HG03342 (cell line): ENCODE measurements at regions not wholly inside any gene's neighbourhood (a gene's known extent, or its start where the extent isn't known, plus 50 kb on each side); places are given as distances from the start of the nearest gene placed in this dataset.
"Not testable (repeated sequence)": the region's sequence is repeated elsewhere in the genome, so short reads cannot be mapped to it uniquely, and the experiment has no call there.

ENCODE experiments used
- ATAC-seq: cut with Tn5 transposase; IDR thresholded peaks from one replicate; pipeline ENCODE4 v1.9.1; 2021; ENCODE audit warnings: mild to moderate bottlenecking, moderate library complexity; ENCODE audit not compliant: unreplicated experiment

DNA sequence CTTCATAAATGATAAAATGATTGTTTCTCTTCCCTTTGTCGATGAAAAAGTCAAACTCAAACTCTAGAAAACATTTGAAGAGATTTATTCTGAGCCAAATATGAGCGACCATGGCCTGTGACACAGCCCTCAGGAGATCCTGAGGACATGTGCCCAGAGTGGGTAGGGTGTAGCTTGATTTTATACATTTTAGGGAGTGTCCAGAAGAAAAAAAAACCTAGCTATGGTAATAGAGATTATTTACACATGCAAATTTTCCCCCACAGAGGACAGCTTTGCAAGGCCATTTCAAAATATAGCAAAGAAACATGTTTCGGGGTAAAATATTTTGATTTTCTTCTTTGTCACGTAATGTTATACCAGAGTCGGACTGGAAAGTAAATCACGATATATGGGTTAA, 92.4 kb upstream of the TRIB2 start:
- no peak for ATAC-seq

DNA sequence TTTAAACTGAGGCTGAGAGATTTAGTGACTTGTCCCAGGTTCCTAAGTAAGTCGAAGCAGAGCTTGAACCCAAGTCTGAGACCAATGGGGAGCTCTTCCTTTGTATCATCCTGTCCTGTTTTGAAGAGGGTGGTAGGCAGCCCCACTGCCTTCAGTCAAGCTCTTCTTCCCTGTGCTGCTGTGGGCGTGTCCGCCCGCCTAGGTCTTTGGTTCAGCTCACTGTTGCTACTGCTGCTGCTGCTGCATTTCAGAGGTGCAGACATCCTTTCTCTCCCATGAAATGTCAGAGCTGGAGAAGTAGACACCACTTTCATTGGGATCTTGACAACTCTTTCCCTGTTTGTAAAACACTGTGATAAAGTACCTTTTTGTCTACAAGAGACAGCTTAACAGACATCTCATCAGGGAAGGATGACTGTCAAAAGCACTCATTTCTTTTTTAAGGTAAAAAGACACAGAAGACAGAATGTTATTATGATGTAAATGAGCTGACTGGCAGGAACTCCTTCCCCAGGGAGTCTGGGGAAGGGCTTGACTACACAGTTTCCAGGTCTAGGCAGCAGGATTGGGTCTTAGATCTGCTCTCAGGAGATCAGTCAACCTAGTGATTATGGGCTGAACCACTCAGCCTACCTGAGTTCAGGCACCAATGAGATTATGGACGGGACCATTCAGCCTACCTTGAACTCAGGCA, 91.7 kb upstream of the TRIB2 start:
- ATAC-seq = no peak

DNA sequence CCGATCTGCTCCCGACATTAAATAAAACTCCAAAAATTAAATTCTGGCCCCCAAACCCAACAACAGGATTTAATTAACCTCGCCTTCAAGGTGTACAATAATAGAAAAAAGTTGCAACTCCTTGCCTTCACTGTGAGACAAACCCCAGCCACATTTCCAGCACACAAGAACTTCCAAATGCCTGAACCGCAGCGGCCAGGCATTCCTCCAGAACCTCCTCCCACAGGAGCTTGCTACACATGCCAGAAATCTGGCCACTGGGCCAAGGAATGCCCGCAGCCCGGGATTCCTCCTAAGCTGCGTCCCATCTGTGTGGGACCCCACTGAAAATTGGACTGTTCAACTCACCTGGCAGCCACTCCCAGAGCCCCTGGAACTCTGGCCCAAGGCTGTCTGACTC, 88.2 kb upstream of the TRIB2 start:
- ATAC-seq = not testable (repeated sequence)

DNA sequence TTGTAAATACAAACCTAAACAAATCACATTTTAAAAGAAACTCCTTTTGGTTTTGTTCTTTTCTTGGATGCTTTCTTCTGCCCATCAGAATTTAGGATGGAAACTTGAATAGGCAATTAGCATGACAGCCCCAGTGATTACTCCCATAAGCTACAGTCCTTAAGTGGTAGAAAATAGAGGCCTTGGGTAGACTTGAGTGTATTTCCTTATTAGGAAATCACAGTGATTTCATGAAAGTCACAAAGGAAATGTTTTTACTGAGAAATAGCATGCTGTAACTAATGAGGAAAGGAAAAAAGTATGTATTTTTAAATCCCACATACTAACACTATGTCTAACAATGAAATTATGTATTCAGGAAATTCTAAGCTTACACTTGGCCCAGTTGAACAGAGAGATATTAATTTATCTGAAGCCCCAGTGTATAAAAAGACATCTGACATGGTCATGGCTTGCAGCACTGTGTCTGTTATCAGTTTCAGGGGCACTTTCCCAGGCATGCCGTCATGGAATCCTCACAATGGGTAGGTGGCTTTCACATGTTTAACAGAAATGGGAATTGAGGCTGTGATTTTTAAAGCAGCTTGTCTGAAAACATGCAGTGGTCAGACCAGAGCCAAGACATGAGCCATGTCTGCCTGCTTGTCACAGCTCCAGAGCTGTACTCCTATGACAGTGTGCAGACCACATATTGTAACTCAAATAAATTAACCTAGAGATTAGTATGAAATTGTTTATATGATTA, 79.7 kb upstream of the TRIB2 start:
- ATAC-seq = no peak

DNA sequence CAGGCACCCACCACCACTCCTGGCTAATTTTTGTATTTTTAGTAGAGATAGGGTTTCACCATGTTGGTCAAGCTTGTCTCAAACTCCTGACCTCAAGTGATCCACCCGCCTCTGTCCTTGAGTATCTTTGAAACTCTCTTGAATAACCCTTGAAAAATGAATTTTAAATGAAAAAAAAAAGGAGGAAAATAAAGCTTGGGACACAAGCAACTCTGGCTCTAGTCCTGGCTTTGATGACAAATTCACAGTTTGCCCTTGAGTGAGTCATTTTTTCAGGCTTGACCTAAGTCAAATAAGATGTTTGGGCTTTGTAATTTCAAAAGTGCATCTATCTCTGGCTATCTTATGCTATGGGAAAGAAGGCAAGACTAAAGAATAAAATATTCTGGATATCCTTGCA, 79.0 kb upstream of the TRIB2 start:
- ATAC-seq = no peak

DNA sequence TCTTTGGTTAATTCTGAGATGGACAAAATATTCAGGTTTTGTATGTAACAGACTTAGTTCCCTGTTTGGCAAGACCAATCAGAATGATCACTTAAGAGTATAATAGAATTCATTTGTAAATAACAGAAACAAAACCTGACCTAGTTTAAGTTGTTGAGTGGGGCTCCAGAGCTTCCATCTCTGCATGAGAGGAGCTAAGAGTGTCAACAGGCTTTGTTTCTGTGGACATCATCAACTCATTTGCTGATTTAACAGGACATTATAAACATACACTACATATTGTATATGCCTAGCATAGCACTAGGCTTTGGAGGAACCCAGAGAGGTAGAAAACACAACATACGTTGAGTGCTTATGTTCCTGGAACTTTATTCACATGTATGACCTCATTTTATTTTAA, 75.3 kb upstream of the TRIB2 start:
- ATAC-seq = no peak

DNA sequence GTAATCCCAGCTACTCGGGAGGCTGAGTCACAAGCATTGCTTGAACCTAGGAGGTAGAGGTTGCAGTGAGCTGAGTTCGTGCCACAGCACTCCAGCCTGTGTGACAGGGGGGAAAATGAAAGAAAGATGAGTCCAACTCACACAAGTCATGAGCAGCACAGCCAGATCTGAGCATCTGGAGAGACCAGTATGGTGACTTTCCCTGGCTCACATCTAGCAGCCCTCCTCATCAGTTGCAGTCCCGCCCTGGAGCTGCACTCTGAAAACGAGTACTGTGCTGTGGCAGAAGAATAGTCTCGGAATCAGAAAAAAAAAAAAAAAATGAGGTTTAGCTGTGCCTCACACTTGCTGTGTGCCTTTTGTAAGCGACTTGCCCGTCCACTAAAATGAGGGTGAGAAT, 74.4 kb upstream of the TRIB2 start:
- no peak for ATAC-seq

DNA sequence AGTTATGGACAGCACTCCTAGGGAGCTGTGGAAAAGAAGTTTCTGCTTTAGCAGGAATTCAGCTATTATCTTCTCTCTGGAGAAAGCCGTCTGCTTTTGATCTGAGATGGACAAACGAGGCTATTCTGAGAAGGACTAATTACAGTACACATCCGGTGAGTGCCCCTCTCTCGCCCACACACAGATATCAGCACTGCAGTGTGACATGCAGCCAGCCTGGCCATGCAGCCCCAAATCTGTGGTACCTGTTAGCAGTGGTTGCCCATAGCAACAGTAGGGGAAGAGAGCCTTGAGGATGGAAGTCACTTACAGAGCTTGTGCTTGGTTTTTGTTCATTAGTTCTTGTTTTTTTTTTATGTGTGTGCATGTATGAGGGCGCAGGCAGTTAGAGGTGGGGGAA, 73.9 kb upstream of the TRIB2 start:
- ATAC-seq = no peak

DNA sequence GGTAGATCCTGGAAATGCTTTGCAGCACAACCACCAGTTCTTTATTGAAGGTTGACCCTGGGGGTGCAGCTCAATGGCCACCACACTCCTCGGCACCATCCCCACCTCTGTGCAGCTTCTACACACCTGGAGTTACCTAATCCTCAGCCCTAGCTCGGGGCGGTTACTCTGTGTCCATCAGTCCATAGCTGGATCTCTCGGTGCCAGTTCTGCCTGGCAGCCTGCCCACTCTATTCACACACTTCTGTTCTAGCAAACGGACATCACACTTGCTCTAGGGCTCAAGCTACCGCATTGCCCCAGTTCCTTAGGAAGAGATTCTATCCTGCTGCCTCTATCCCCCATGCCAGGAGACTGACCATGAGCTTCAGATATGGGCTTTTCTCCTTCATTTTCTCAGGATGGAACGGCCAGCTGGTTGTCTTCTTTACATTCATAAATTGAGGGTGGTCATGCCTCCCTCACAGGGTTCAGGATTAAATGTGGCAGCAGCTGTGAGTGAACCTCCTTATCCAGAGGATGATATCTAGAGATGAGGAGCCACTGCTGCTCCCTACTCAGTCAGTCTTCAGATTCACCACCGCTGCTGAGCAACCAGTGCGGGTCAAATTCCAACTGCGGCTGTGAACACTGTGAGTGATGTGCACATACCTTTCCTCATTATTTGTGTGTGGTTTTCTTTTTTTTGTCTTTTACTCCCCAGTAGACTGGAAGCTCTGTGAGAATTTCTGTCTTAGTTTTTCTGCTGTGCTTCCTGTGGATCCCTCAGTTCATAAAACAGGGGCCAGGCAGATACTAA, 66.9 kb upstream of the TRIB2 start:
- ATAC-seq = no peak

DNA sequence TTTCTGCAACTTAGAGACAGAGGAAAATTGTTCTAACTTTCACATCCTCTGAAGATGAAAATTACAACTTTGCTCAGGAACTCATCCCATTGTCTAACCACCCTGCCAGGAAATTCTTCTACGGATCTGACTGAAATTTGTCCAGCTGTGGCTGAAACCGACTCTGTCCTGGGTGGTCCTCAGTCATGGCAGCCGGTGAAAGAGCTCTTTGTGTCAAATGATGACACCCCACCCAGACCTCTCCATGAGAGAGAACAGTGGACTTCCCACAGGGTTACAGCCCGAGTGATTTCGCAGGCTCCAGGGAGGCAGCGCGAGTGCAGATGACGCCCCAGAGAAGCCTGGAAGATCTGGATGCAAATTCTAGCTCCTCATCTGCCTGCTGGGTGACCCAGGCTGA, 65.1 kb upstream of the TRIB2 start:
- ATAC-seq = no peak

DNA sequence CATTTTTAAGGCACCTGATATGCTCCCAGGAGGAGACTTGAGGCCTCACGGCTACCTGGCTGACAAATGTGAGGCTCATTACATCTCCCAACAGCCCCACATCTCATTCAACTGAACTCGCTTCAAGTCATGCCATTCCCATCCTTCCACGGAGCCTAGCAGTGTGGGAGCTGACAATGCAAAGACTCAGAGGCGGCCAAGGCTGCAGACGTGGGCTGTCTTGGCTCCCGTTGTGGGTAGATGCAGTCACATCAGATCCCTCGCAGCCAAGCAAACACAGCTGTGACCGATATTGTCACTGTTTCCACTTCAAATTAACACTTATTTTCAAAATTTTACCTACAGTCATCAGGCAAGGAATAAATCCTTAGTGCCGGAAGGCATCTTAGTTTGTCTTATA, 64.0 kb upstream of the TRIB2 start:
- ATAC-seq = no peak

DNA sequence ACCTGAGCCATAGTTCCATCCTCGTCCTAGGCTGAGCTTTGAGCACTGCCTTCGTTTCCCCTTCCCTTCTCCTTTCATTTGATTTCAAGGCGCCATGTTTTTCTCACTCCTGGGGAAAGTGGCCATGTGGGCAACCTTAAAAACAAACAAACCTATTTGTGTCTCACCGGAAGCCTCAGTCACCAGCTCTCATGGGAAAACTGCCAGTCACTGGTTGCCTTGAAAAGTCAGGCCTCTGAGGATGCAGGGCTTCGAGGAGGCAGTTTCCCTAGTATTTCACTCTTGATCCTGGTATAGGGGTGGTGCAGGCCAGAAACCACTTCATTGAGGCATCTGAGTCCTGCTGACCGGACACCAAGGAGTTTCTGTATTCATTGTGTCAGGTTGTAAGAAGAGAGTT, 59.2 kb upstream of the TRIB2 start:
- ATAC-seq = no peak

DNA sequence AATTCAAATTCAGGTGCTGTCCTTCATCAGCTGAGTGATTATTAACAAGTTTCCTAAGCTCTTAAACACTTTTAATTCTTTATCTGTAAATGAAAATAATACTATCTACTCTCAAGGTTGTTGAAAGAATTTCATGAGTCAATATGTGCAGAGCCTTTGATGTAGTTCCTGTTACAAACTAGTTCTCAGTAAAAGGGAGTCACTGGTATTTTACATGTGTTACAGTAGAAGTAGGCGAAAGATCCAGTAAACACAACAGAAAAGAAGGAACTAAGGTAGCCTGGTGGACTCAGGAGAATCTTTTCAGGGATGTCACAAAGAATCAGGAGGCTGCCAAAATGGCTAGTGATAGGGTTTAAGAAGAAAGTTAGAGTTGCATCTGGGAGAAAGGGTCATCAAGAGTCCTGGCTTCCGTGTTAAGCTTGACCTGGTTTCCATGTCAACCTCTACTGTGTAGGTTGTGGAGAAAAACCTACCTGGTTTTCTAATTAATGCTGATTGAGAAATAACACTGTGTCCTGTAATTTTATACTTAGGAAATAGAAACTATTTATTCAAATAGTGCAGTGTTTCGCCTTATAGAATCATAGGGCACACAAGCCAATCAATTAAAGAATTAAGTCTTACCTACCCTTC, 58.3 kb upstream of the TRIB2 start:
- ATAC-seq = no peak

DNA sequence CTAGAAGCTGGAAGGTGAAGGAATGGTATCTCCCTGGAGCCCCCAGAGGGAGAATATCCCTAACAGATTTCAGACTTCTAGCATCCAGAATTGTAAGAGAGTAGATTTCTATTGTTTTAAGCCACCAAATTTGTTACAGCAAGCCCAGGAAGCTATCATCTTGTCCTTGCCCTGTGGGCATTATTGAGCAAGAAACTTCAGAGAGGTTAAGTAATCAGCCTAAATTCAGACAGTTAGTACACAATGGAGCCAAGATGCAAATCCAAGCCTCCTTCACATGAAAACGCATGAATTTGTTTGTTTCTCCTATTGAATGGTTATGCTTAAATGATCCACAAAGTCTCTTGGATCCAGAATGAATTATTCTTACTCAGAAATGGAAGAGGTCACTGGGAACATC, 55.2 kb upstream of the TRIB2 start:
- ATAC-seq = no peak

DNA sequence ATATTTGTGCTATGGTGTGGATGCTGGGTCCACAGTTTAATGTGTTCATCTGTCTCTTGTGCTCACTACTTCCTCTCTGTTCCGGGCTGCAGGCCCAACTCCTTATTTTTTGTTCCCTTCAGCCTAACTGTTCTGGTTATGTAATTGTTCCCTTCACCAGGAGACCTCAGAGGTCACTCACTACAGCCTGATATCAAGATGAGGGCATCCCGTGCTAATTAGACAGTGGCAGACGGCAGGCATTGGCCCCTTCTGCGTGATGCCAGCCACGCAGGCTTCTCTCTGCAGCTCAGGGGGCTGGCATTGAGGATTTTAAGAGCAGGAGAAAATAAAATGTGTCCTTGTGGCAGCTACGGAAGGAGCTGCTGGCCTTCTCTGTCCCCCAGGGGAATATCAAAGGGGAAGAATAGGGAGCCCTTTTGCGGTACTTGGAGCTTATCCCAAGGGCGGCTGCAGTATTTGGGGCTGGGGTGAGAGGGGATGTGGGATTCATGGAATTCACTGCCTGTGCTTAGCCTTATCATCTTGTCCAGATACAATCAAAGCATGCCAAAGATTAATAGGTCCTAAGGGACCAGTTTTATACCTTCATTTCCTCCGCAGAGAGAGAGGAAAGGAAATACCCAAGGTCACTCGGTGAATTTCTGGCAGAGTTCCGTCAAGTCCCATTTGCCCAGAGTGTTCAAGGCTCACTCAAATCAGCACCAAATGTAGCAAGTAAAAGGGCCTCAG, 53.3 kb upstream of the TRIB2 start:
- ATAC-seq = no peak

DNA sequence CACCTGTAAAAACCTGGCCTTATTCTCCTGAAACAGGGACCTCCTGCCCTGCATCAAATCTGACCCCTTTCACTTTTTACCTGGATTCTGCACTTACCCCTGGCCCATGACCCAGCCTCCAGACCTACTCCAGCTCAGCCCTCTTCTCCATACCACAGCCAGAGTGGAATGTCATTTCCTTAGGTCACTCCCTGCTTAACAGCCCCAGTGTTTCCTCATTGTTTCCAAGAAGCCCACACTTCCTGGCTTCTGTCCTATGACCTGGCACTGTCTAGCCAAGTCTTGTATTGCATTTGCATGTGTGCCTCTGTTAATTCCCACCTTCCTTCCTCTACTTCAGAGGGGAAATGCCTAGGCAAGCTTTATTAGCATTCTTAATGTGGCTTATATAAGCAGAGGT, 51.4 kb upstream of the TRIB2 start:
- ATAC-seq = no peak

DNA sequence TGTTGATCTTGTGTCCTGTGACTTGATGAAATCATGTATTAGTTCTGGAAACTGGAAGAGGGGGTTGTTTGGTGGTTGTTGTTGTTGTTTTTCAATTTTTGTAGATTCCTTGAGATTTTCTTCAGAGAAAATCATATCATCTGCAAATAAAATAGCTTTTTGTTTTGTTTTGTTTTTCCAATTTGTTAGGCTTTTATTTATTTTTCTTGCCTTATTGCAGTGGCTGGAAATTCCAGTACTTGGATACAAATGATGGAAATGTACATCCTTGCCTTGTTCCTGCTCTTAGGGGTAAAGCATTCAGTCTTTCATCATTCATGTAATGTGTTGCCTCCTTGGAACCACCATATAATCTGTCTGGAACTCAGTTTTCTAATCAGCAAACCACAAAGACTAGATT, 50.3 kb upstream of the TRIB2 start:
- ATAC-seq = no peak
